Endothelial cell of umbilical vein (primary cell): ENCODE measurements at regions not wholly inside any gene's neighbourhood (a gene's known extent, or its start where the extent isn't known, plus 50 kb on each side); places are given as distances from the start of the nearest gene placed in this dataset.

Source experiments
- CTCF ChIP-seq, 2 donors: IDR thresholded peaks; 1 replicate in 1 of 2; 2 replicates in 1 of 2; pipeline ENCODE4 v1.5.1; 2011; ENCODE audit warnings: low read length in 2 of 2, mild to moderate bottlenecking in 2 of 2, moderate library complexity in 2 of 2, control low read depth in 1 of 2, inconsistent platforms in 1 of 2, low read depth in 1 of 2; ENCODE audit not compliant: insufficient read depth in 1 of 2; ENCODE audit errors: extremely low read depth in 1 of 2
- EZH2 ChIP-seq: IDR thresholded peaks from 2 replicates; pipeline ENCODE4 v1.6.1; 2012; ENCODE audit warnings: borderline replicate concordance, low read depth, mild to moderate bottlenecking, moderate library complexity, low read length, inconsistent platforms; ENCODE audit not compliant: severe bottlenecking
- MAX ChIP-seq: IDR thresholded peaks from 2 replicates; pipeline ENCODE4 v1.6.1; 2011; ENCODE audit not compliant: insufficient read depth, insufficient read length
- MYC ChIP-seq: IDR thresholded peaks from one replicate; pipeline ENCODE4 v1.6.1; 2011; ENCODE audit warnings: mild to moderate bottlenecking, low read depth, low read length

DNA sequence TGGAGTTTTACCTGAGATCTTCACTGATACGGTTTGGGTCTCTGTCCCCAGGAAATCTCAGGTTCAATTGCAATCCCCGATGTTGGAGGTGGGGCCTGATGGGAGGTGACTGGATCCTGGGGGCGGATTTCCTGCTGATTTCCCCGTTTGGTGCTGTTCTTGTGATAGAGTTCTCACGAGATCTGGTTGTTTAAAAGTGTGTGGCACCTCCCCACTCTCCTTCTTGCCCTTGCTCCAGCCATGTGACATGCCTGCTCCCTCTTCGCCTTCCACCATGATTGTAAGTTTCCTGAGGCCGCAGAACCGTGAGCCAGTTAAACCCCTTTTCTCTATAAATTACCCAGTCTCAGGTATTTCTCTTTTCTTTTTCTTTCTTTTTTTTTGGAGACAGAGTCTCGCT, 126.4 kb upstream of the SLC45A1 start:
- TF ChIP-seq CTCF (IDR thresholded peaks at IDR 0.05; ENCODE audit: extremely low read depth in 1 of 2, insufficient read depth in 1 of 2, low read depth in 1 of 2, low read length in 2 of 2) (no peak), MYC (no peak), MAX (no peak), EZH2 (no peak)
